Sigmoid colon (tissue), 6 donors: ENCODE measurements at regions not wholly inside any gene's neighbourhood (a gene's known extent, or its start where the extent isn't known, plus 50 kb on each side); places are given as distances from the start of the nearest gene placed in this dataset.

Experiments
- DNase-seq: peaks from one replicate; pipeline ENCODE4 v3.0.0-alpha.2; 2019
- H3K27ac ChIP-seq, 4 donors: fragments of 200-600 bp; sonication (generic); one replicate each; pipeline ENCODE4 v1.5.1; 2016 to 2019; ENCODE audit warnings: mild to moderate bottlenecking in 1 of 4
- H3K27me3 ChIP-seq, 3 donors: fragments of 200-600 bp; sonication (generic); one replicate each; pipeline ENCODE4 v1.5.1; 2019; ENCODE audit warnings: mild to moderate bottlenecking in 1 of 3
- H3K36me3 ChIP-seq, 4 donors: fragments of 200-600 bp; sonication (generic); one replicate each; pipeline ENCODE4 v1.5.1; 2016 to 2019
- H3K4me1 ChIP-seq, 4 donors: fragments of 200-600 bp; sonication (generic); one replicate each; pipeline ENCODE4 v1.5.1; 2017 to 2019
- H3K4me3 ChIP-seq, 4 donors: fragments of 200-600 bp; sonication (generic); one replicate each; pipeline ENCODE4 v1.5.1; 2017 to 2019; ENCODE audit warnings: mild to moderate bottlenecking in 2 of 4, moderate library complexity in 1 of 4
- H3K9me3 ChIP-seq, 4 donors: fragments of 200-600 bp in 3 of 4; sonication (generic) in 3 of 4; one replicate each; pipeline versions ENCODE4 v1.5.1 to v1.6.1; 2013 to 2019
- CTCF ChIP-seq, 4 experiments: fragments of 450-650 bp in 3 of 4; fragments of 200-600 bp in 1 of 4; IDR thresholded peaks; one replicate each; pipeline ENCODE4 v1.5.1; 2016 to 2019; ENCODE audit warnings: antibody characterized with exemption in 4 of 4, mild to moderate bottlenecking in 3 of 4, moderate library complexity in 2 of 4
- EP300 ChIP-seq, 4 donors: sonication (generic); formaldehyde crosslinking; IDR thresholded peaks; one replicate each; pipeline ENCODE4 v1.6.1; 2017; ENCODE audit warnings: antibody characterized with exemption in 4 of 4
- POLR2A ChIP-seq, 2 donors: fragments of 450-650 bp; IDR thresholded peaks; one replicate each; pipeline ENCODE4 v1.6.1; 2016; ENCODE audit warnings: antibody characterized with exemption in 2 of 2, mild to moderate bottlenecking in 2 of 2, moderate library complexity in 2 of 2
- POLR2AphosphoS5 ChIP-seq, 4 donors: sonication (generic); formaldehyde crosslinking; IDR thresholded peaks; one replicate each; pipeline ENCODE4 v1.6.1; 2017; ENCODE audit warnings: antibody characterized with exemption in 4 of 4
- WGBS, 2 donors: extraction: QIAGEN DNeasy Blood & Tissue Kit; methylation state at CpG; one replicate each; pipeline ENCODE4 v1.1.7; 2013; 5-methylcytosine and 5-hydroxymethylcytosine counted together
- intact Hi-C: fragments of 100-400 bp; cut with DNase I; formaldehyde crosslinking; loops from one replicate; pipeline ENCODE4 v1.15.1; 2023
- donor health status: healthy with polysubstance abuse.
- donor health status: healthy.

DNA sequence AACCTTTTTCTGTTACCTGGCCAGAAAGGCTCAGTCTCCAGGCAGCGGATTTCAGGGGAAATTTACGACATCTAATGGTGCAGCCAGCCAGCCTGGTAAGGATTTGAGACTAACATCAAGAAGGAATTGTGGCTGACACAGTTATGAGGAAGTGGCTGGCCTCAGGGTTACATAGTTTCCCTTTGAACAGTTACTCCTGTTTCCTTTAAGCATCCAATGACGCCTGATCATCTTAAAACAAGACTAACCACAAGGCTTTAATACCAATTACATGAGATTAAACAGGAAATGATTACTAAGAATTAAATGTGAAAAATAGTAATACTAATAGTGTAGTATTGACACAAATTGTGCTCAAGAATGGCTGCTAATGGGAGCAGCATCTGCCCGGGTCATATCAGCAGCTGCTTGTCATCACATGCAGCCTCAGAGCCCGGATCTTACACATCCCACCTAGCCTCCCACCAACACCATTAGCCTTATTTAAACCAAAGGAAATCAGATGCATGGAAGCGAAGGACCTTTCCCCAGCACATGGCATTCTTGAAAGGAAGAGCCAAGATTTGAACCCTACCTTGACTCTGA lies 431.8 kb downstream of the PMP22 start:
- Histone ChIP-seq H3K27ac (no peak overlapping the region), H3K27me3 (peaks cover 0 to 3% (median 0%) of the 10 kb centered on the region in 3 donors), H3K4me3 (no peak overlapping the region), H3K4me1 (no peaks in the 10 kb centered on the region), H3K9me3 (no peaks in the 10 kb centered on the region), H3K36me3 (no peaks in the 10 kb centered on the region)
- WGBS, 2 donors = 42 to 62% methylated on average over 6 of the region's 6 CpGs
- no peak for DNase-seq
- intact Hi-C loops = no loop called here
- TF ChIP-seq POLR2AphosphoS5 (IDR thresholded peaks at IDR 0.05) (no peak), CTCF (IDR thresholded peaks at IDR 0.05) (no peak), EP300 (IDR thresholded peaks at IDR 0.05) (no peak), POLR2A (IDR thresholded peaks at IDR 0.05) (no peak)

- WGBS, 2 donors = 39 to 57% methylated on average over 2 of the region's 2 CpGs
- H3K9me3 ChIP-seq = no peaks in the 10 kb centered on the region
- H3K27me3 ChIP-seq = peaks cover 0 to 3% (median 0%) of the 10 kb centered on the region in 3 donors
- TF ChIP-seq POLR2AphosphoS5 (IDR thresholded peaks at IDR 0.05) (no peak), EP300 (IDR thresholded peaks at IDR 0.05) (no peak), CTCF (IDR thresholded peaks at IDR 0.05) (no peak), POLR2A (IDR thresholded peaks at IDR 0.05) (no peak)
- intact Hi-C loops = no loop called here
- no peaks in the 10 kb centered on the region for H3K36me3 ChIP-seq
- no peak for DNase-seq
- no peak overlapping the region for H3K27ac ChIP-seq
- no peak overlapping the region for H3K4me3 ChIP-seq
- H3K4me1 ChIP-seq = peaks cover 0 to 11% (median 8%) of the 10 kb centered on the region in 4 donors
Measured at GRCh38 chr17:14831491-14831890, 433.6 kb downstream of the PMP22 start.

- Histone ChIP-seq H3K4me1 (peaks cover 0 to 11% (median 8%) of the 10 kb centered on the region in 4 donors), H3K27ac (no peak overlapping the region), H3K36me3 (no peaks in the 10 kb centered on the region), H3K9me3 (no peaks in the 10 kb centered on the region), H3K27me3 (peaks cover 0 to 3% (median 0%) of the 10 kb centered on the region in 3 donors), H3K4me3 (no peak overlapping the region)
- DNase-seq = peak; percentile 64
- peak; percentile 53 to 91 (median 80) for TF ChIP-seq POLR2AphosphoS5 (IDR thresholded peaks at IDR 0.05)
- no peak for TF ChIP-seq POLR2A (IDR thresholded peaks at IDR 0.05)
- intact Hi-C loops = no loop called here
- 55 to 63% methylated on average over 6 of the region's 6 CpGs for WGBS, 2 donors
Measured at GRCh38 chr17:14827396-14827919, 437.7 kb downstream of the PMP22 start.

DNA sequence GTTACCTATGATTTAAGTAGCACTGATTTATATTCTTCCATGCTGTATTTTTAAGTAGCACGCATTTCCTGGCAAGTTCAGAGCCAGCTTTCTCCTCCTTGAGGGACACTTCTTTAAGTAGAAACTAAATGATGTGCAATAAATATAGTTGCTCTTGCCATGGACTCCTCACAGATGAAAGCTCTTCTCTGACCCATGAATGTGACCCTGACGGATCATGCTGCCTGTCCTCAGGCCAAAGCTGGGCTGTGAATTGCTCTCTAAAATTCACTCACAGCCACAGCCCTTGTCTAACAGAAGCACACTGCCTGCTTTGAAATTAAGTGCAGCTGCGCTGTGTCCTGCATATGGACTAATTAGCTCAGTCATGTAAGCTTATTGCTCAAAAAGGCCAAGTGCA lies 438.8 kb downstream of the PMP22 start:
- Histone ChIP-seq H3K9me3 (no peaks in the 10 kb centered on the region), H3K4me1 (peaks cover 0 to 11% (median 8%) of the 10 kb centered on the region in 4 donors), H3K27ac (no peak overlapping the region), H3K36me3 (no peaks in the 10 kb centered on the region), H3K27me3 (peaks cover 0 to 3% (median 0%) of the 10 kb centered on the region in 3 donors), H3K4me3 (no peak overlapping the region)
- 83 to 86% methylated on average over 3 of the region's 3 CpGs for WGBS, 2 donors
- intact Hi-C loops = no loop called here
- DNase-seq = no peak
- TF ChIP-seq CTCF (IDR thresholded peaks at IDR 0.05) (no peak), EP300 (IDR thresholded peaks at IDR 0.05) (no peak), POLR2AphosphoS5 (IDR thresholded peaks at IDR 0.05) (no peak), POLR2A (IDR thresholded peaks at IDR 0.05) (no peak)

DNA sequence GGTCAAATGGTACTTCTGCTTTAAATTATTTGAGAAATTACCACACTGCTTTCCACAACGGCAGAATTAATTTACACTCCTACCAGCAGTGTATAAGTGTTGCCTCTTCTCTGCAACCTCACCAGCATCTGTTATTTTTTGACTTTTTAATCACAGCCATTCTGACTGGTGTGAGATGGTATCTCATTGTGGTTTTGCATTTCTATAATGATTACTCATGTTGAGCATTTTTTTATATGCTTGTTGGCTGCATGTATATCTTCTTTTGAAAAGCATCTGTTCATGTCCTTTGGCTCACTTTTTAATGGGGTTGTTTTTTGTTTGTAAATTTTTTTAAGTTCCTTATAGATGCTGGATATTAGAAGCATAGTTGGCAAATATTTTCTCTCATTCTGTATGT lies 446.7 kb downstream of the PMP22 start:
- no peak for DNase-seq
- WGBS, 2 donors = 84 to 93% methylated on average over 1 of the region's 1 CpG
- no peak for TF ChIP-seq EP300 (IDR thresholded peaks at IDR 0.05)
- no peak for TF ChIP-seq CTCF (IDR thresholded peaks at IDR 0.05)
- TF ChIP-seq POLR2AphosphoS5 (IDR thresholded peaks at IDR 0.05) = no peak
- no peak for TF ChIP-seq POLR2A (IDR thresholded peaks at IDR 0.05)
- intact Hi-C loops = no loop called here
- Histone ChIP-seq H3K9me3 (no peaks in the 10 kb centered on the region), H3K4me3 (no peak overlapping the region), H3K36me3 (no peaks in the 10 kb centered on the region), H3K27me3 (no peaks in the 10 kb centered on the region), H3K27ac (no peak overlapping the region), H3K4me1 (no peaks in the 10 kb centered on the region)
